ENCODE measurements at regions not wholly inside any gene's neighbourhood (a gene's known extent, or its start where the extent isn't known, plus 50 kb on each side); places are given as distances from the start of the nearest gene placed in this dataset.

DNA sequence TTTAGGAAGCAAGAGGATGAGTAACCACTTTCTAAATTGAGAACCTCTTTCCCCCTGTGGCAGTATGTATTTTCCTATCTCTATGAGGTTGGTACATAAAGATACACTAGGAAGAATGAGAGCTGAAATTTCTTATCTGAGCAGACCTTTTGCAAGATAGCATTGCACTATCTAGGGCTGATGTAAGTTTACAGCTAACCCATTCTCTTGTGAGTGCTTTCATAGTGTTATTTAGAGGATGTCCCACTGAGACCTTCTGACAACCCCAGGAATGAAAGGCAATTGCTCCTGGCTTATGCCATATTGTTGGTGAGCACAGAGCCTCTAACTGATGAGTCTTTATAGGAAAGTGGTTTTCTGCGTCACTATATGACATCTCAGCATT, 1209.3 kb upstream of the CDH6 start:
- Mint-ChIP-seq H3K9me3 (no peaks in the 10 kb centered on the region), H3K27me3 (ENCODE audit: insufficient read depth, low read depth, poor library complexity) (no peaks in the 10 kb centered on the region), H3K27ac (no peak overlapping the region; the same call in none of the 2 replicates), H3K36me3 (ENCODE audit: low read depth) (no peaks in the 10 kb centered on the region), H3K4me1 (peaks cover 24% of the 10 kb centered on the region), H3K4me3 (no peak overlapping the region)
- Histone ChIP-seq H3F3A (replicated peaks; ENCODE audit: low read depth) (no peaks in the 10 kb centered on the region), H4K20me1 (replicated peaks; ENCODE audit: insufficient read depth) (no peaks in the 10 kb centered on the region), H3K4me1 (ENCODE audit: insufficient read depth) (peaks cover 11% of the 10 kb centered on the region; the same call in 1 of the 2 replicates), H3K27ac (ENCODE audit: low read depth) (no peak overlapping the region), H3K27me3 (ENCODE audit: insufficient read depth) (no peaks in the 10 kb centered on the region), H3K79me2 (replicated peaks; ENCODE audit: insufficient read depth) (no peaks in the 10 kb centered on the region), H2AFZ (no peak overlapping the region), H3K4me3 (no peak overlapping the region), H3K9me2 (ENCODE audit: insufficient read depth) (no peaks in the 10 kb centered on the region), H3K36me3 (ENCODE audit: insufficient read depth) (no peaks in the 10 kb centered on the region), H3K4me2 (peak overlapping the region; percentile 7; the same call in 1 of the 2 replicates)
- DNase-seq (ENCODE audit: low spot score) (peak; percentile 12), ATAC-seq (peak; percentile 77)
- no peak for TF ChIP-seq EZH2 (IDR thresholded peaks at IDR 0.05; ENCODE audit: low read depth, unreplicated experiment)
- TF ChIP-seq POLR2AphosphoS5 (IDR thresholded peaks at IDR 0.05; ENCODE audit: low read depth): no peak

DNA sequence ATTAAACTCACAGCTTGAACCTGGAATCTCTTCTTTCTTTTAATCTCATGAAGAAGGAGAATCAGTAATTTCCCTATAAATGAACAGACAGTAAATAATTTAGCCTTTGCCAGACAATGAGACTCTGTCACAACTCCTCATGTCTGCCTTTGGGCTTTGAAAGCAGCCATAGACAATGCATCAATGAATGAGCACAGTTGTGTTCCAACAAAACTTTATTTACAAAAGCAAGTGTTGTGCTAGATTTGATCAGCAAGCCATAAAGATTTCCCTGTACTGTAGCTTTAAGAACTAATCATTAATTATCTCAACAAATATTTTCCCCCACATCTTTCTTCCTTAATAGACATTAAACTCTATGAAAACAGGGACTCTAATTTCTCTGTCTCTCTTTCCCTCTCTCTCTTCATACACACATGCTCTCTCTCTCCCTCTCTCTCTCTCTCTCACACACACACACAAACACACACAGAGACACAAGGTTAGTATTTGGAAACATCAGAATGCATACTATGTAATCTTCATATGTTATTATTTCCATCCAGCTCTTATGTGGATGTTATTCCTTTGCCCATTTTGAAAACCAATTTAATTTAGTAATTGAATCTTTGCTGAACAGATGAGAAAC, 1209.8 kb upstream of the CDH6 start:
- no peaks in the 10 kb centered on the region for H3K9me3 Mint-ChIP-seq
- DNase-seq (ENCODE audit: low spot score) (no peak), ATAC-seq (no peak)
- 0 out of 2 replicates have a peak overlapping the region, but pooled peaks have one; percentile 0 for H2AFZ ChIP-seq
- peaks cover 24% of the 10 kb centered on the region for H3K4me1 Mint-ChIP-seq
- H3K27ac ChIP-seq (ENCODE audit: low read depth): no peak overlapping the region
- no peaks in the 10 kb centered on the region for H3K36me3 Mint-ChIP-seq (ENCODE audit: low read depth)
- no peaks in the 10 kb centered on the region for H4K20me1 ChIP-seq (replicated peaks; ENCODE audit: insufficient read depth)
- H3K9me2 ChIP-seq (ENCODE audit: insufficient read depth): no peaks in the 10 kb centered on the region
- no peaks in the 10 kb centered on the region for H3F3A ChIP-seq (replicated peaks; ENCODE audit: low read depth)
- no peaks in the 10 kb centered on the region for H3K36me3 ChIP-seq (ENCODE audit: insufficient read depth)
- no peak overlapping the region; the same call in 1 of the 2 replicates for H3K4me2 ChIP-seq
- H3K4me3 ChIP-seq: no peak overlapping the region
- no peaks in the 10 kb centered on the region for H3K27me3 ChIP-seq (ENCODE audit: insufficient read depth)
- H3K4me1 ChIP-seq (ENCODE audit: insufficient read depth): peaks cover 11% of the 10 kb centered on the region; the same call in 1 of the 2 replicates
- H3K4me3 Mint-ChIP-seq: no peak overlapping the region
- no peaks in the 10 kb centered on the region for H3K27me3 Mint-ChIP-seq (ENCODE audit: insufficient read depth, low read depth, poor library complexity)
- peak overlapping the region; percentile 66 for H3K27ac Mint-ChIP-seq
- no peaks in the 10 kb centered on the region for H3K79me2 ChIP-seq (replicated peaks; ENCODE audit: insufficient read depth)
- TF ChIP-seq NANOG (IDR thresholded peaks at IDR 0.05; ENCODE audit: borderline replicate concordance): no peak
- TF ChIP-seq, protein P1, sequence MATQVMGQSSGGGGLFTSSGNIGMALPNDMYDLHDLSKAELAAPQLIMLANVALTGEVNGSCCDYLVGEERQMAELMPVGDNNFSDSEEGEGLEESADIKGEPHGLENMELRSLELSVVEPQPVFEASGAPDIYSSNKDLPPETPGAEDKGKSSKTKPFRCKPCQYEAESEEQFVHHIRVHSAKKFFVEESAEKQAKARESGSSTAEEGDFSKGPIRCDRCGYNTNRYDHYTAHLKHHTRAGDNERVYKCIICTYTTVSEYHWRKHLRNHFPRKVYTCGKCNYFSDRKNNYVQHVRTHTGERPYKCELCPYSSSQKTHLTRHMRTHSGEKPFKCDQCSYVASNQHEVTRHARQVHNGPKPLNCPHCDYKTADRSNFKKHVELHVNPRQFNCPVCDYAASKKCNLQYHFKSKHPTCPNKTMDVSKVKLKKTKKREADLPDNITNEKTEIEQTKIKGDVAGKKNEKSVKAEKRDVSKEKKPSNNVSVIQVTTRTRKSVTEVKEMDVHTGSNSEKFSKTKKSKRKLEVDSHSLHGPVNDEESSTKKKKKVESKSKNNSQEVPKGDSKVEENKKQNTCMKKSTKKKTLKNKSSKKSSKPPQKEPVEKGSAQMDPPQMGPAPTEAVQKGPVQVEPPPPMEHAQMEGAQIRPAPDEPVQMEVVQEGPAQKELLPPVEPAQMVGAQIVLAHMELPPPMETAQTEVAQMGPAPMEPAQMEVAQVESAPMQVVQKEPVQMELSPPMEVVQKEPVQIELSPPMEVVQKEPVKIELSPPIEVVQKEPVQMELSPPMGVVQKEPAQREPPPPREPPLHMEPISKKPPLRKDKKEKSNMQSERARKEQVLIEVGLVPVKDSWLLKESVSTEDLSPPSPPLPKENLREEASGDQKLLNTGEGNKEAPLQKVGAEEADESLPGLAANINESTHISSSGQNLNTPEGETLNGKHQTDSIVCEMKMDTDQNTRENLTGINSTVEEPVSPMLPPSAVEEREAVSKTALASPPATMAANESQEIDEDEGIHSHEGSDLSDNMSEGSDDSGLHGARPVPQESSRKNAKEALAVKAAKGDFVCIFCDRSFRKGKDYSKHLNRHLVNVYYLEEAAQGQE (IDR thresholded peaks at IDR 0.05; ENCODE audit: unreplicated experiment): no peak
- TF ChIP-seq, protein P2, sequence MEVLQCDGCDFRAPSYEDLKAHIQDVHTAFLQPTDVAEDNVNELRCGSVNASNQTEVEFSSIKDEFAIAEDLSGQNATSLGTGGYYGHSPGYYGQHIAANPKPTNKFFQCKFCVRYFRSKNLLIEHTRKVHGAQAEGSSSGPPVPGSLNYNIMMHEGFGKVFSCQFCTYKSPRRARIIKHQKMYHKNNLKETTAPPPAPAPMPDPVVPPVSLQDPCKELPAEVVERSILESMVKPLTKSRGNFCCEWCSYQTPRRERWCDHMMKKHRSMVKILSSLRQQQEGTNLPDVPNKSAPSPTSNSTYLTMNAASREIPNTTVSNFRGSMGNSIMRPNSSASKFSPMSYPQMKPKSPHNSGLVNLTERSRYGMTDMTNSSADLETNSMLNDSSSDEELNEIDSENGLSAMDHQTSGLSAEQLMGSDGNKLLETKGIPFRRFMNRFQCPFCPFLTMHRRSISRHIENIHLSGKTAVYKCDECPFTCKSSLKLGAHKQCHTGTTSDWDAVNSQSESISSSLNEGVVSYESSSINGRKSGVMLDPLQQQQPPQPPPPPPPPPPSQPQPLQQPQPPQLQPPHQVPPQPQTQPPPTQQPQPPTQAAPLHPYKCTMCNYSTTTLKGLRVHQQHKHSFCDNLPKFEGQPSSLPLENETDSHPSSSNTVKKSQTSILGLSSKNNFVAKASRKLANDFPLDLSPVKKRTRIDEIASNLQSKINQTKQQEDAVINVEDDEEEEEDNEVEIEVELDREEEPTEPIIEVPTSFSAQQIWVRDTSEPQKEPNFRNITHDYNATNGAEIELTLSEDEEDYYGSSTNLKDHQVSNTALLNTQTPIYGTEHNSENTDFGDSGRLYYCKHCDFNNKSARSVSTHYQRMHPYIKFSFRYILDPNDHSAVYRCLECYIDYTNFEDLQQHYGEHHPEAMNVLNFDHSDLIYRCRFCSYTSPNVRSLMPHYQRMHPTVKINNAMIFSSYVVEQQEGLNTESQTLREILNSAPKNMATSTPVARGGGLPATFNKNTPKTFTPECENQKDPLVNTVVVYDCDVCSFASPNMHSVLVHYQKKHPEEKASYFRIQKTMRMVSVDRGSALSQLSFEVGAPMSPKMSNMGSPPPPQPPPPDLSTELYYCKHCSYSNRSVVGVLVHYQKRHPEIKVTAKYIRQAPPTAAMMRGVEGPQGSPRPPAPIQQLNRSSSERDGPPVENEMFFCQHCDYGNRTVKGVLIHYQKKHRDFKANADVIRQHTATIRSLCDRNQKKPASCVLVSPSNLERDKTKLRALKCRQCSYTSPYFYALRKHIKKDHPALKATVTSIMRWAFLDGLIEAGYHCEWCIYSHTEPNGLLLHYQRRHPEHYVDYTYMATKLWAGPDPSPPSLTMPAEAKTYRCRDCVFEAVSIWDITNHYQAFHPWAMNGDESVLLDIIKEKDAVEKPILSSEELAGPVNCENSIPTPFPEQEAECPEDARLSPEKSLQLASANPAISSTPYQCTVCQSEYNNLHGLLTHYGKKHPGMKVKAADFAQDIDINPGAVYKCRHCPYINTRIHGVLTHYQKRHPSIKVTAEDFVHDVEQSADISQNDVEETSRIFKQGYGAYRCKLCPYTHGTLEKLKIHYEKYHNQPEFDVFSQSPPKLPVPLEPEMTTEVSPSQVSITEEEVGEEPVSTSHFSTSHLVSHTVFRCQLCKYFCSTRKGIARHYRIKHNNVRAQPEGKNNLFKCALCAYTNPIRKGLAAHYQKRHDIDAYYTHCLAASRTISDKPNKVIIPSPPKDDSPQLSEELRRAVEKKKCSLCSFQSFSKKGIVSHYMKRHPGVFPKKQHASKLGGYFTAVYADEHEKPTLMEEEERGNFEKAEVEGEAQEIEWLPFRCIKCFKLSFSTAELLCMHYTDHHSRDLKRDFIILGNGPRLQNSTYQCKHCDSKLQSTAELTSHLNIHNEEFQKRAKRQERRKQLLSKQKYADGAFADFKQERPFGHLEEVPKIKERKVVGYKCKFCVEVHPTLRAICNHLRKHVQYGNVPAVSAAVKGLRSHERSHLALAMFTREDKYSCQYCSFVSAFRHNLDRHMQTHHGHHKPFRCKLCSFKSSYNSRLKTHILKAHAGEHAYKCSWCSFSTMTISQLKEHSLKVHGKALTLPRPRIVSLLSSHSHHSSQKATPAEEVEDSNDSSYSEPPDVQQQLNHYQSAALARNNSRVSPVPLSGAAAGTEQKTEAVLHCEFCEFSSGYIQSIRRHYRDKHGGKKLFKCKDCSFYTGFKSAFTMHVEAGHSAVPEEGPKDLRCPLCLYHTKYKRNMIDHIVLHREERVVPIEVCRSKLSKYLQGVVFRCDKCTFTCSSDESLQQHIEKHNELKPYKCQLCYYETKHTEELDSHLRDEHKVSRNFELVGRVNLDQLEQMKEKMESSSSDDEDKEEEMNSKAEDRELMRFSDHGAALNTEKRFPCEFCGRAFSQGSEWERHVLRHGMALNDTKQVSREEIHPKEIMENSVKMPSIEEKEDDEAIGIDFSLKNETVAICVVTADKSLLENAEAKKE (CRISPR knock-in tag; IDR thresholded peaks at IDR 0.05): no peak
- TF ChIP-seq, protein P3, sequence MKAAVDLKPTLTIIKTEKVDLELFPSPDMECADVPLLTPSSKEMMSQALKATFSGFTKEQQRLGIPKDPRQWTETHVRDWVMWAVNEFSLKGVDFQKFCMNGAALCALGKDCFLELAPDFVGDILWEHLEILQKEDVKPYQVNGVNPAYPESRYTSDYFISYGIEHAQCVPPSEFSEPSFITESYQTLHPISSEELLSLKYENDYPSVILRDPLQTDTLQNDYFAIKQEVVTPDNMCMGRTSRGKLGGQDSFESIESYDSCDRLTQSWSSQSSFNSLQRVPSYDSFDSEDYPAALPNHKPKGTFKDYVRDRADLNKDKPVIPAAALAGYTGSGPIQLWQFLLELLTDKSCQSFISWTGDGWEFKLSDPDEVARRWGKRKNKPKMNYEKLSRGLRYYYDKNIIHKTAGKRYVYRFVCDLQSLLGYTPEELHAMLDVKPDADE (IDR thresholded peaks at IDR 0.05): no peak
- no peak for TF ChIP-seq STAT1 (IDR thresholded peaks at IDR 0.05; ENCODE audit: unreplicated experiment)
- no peak for TF ChIP-seq JUNB (IDR thresholded peaks at IDR 0.05; ENCODE audit: unreplicated experiment)
- no peak for TF ChIP-seq EZH2phosphoT487 (IDR thresholded peaks at IDR 0.05; ENCODE audit: unreplicated experiment)
- TF ChIP-seq ZNF331 (CRISPR knock-in tag; IDR thresholded peaks at IDR 0.05; ENCODE audit: low read depth): no peak
- TF ChIP-seq POLR2AphosphoS5 (IDR thresholded peaks at IDR 0.05; ENCODE audit: low read depth): no peak
- TF ChIP-seq EZH2 (IDR thresholded peaks at IDR 0.05; ENCODE audit: low read depth, unreplicated experiment): no peak

Measured in GM23338 (cell line).